Inferior parietal cortex (tissue), 1 donor: ENCODE measurements at regions not wholly inside any gene's neighbourhood (a gene's known extent, or its start where the extent isn't known, plus 50 kb on each side); places are given as distances from the start of the nearest gene placed in this dataset.
"Not testable (repeated sequence)": the region's sequence is repeated elsewhere in the genome, so short reads cannot be mapped to it uniquely, and the experiment has no call there.

Experiments used
- DNase-seq: peaks from one replicate; pipeline ENCODE4 v3.0.0-alpha.2; 2016; ENCODE audit errors: extremely low spot score

DNA sequence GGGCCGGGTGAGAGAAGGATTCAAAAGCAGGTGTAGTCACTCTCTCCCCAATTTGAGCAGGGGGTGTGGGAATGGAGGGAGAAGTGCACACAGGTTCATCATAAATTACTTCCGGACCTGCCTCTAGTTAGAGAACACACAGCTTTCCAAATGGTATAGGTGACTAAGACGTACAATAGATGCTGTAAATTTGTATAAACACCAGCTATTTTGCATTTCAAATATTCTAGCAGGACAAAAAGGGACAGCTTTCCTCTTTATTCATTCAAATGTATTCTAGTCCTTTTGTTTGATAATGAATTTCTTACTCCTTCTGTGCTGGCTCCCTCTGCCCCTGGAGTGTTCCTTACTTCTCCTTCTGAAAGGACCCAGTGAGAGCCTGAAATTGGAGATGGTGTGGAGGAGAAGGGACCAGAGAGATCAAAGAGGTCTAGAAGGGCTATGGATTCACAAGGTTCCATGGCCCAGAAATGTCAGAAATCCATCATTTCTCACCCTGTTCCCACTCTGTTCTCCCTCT lies 53.2 kb upstream of the SH3BP4 start:
- no peak for DNase-seq

- not testable (repeated sequence) for DNase-seq
Observed at GRCh38 chr2:234888442-234888841, 63.4 kb upstream of the SH3BP4 start.

DNA sequence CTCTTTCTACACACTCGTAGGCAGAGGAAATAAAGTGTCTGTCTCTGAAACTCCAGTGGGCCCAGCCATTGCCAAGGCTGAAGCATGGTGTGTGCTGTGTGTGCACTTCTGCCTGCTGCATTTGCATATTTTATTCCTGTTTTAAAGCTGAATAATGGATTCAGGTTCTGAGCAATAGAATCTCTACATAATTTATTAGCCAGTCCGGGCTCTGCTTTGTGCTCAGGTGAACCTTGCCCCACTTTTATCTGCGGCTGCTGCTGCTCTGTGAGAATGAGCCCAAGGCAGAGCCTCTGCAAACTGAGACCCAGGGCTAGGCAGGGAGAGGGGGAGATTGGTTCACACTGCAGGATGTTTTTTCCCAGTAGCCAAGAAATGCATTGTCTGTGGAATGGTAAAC lies 64.6 kb upstream of the SH3BP4 start:
- no peak for DNase-seq

GRCh38 chr2:234885886-234886285 lies 65.9 kb upstream of the SH3BP4 start:
- no peak for DNase-seq

DNA sequence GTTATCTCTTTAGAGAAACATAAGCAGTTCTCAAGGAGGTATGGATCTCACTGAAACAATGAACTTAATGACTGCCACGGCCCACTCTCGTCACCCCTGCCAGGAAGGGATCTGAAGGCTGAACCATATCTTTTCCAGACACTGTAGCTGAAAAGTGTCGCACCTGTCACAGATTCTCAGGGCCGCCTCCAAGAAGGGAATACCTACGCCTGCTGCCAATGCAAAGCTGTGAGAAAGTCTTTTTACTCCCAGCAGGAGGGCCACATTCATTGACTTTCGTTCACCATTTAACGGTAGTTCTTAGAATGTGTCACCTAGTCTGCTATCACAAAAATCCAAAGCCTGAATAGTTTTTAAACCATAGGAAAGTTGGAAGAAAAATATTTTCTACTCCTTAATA lies 66.7 kb upstream of the SH3BP4 start:
- DNase-seq: no peak

- DNase-seq: no peak
Observed at GRCh38 chr2:234884591-234884990, 67.2 kb upstream of the SH3BP4 start.

GRCh38 chr2:234881413-234882241 lies 70.2 kb upstream of the SH3BP4 start:
- peak; percentile 95 for DNase-seq

GRCh38 chr2:234880551-234881211 lies 71.1 kb upstream of the SH3BP4 start:
- no peak for DNase-seq

DNA sequence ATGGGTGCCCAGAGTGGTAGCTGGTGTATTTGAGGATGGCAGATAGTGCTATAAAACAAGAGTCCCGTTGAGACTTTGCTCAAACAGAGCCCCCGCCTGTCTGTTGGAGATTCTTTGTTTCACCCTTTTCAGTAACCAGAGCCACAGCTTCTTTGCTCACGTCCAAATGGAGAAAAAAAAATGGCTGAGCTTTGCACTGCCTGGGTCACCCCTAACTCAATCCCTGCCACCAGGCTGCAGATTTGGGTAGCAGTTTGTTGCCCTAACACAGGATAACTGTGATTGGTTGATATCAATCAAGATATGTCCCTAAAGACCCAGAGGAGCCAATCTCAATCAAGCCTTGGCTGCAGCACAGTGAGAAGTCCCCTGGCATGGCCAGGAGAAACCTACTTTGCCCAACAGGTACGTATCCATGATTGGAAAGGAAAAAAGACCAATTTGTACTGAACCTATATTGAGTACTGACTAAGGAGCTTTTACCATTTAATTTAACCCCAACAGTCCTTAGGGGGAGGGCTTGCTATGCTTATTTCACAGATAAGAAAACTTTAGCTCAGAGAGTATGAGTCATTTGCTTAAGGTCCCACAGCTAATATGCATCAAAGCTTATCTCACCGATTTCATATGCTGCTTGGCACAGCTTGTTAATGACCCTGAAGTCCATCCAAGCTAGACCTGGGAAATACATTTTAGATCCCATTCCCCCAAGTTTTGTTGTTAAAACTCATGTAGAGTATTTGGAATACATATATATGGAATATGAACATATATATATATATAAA lies 72.0 kb upstream of the SH3BP4 start:
- DNase-seq: no peak

GRCh38 chr2:234876621-234877020 lies 75.2 kb upstream of the SH3BP4 start:
- not testable (repeated sequence) for DNase-seq

DNA sequence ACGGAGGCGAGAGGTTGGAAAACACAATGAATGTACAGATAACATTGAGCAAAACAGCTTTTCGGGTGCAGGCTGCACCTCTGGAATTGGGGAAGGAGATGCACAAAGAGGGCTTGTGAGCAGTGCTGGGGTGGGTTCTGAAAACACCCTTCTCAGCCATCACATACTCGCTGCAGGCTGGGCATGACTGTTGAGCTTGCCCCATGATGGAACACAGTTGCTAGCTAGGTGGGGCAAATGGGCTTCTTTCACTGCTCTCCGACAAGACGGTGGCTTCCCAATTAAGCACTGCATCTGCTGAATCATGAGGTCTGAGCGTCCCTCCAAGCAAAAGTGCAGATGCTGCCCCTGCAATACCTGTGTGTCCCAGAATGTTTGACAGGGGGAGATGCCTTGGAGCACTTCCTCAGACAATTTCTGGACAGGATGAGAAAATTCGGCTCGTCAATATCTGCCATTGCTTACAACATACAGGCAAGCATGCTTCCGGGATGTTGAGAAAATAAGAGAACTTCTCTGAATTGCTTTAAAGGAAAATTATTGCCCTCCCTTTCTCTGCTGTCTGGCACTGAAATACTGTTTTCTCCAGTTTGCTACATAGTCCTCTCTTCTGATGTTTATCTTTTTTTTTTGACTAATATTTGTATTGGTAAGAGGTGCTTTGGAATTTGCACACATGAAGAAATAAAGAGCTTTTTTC lies 77.3 kb upstream of the SH3BP4 start:
- DNase-seq: no peak

DNA sequence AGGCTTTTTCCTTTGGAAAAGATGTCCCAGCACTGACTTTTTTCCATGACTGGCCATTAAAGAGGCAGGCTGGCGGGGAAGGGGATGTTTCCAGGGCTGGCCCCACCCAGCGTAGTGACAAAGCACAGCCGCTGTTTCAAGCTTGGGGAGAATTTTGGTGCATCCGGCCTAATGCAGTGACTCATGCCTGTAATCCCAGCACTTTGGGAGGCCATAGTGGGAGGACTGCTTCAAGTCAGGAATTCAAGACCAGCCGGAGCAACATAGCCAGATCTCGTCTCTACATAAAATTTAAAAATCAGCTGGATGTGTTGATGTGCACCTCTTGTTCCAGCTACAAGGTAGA lies 78.0 kb upstream of the SH3BP4 start:
- DNase-seq: no peak

GRCh38 chr2:234873103-234873827 lies 78.6 kb upstream of the SH3BP4 start:
- no peak for DNase-seq

DNA sequence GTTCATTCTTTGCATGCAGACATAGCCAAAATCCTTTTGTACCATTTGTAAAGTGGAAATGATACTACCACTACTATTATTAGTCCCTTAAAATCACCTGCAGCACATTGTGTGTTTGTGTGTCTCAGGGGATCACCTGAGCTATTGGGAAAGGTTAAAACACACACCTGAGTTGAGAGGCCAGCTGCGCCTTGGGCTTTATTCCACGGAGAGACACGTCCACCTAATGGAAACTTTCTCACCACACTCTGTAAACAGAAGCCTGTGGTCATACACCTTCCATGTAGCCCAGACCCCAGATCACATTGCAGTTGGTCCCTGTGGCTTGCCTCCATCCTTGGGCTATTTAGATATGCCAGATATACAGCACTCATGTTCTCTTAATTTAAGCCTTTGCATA lies 81.8 kb upstream of the SH3BP4 start:
- DNase-seq: no peak

DNA sequence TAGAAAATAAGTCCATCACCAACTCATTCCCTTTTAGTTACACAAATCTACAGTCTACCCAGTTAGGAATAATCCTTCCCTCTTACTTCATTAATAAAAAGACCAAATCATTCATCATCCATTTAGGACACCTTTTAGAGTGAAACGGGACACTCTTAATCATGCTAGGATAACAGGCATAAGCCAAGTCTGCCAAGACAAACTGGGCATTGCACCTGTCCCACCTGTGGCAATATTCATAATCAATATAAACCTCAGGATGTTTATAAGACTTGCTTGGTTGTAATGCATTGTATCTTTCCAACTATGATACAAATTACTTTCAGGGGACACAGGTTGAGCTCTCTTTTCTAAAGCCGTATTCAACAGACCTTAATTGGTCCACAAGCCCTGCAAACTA lies 82.7 kb upstream of the SH3BP4 start:
- no peak for DNase-seq

GRCh38 chr2:234867882-234868285 lies 83.9 kb upstream of the SH3BP4 start:
- DNase-seq: no peak

DNA sequence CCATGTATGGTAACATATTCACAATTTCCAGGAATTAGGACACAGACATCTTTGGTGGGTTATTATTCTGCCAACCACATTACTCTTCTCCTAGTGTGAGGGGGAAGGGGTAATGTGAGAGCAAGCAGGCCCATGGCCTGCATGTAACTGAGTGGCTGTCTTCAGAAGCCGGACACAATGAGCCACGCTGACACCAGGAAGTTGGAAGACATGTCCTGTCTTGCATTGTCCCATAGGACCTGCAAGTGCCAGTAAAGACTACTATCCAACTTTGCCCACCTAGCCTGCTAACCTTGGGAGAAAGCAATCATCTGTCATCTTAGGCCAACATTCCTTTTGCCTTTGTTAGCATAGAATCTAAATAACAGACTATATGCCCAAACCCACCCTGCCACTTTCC lies 86.2 kb upstream of the SH3BP4 start:
- no peak for DNase-seq

DNA sequence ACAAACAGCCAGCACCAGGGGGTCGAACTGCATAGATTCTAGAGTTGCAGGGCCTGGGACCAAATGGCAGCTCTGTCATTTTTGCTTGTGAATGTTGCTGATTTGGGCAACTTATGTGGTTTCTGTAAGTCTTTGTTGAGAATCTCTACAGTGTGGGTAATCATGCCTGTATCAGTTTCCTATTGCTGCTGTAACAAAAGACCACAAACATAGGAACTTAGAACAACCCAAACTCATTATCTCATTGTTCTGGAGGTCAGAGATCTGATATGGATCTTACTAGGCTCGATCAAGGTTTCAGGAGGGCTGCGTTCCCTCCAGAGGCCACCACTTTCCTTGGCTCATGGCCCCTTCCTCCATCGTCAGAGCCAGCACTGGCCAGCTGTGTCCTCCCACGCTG lies 86.8 kb upstream of the SH3BP4 start:
- DNase-seq: no peak

GRCh38 chr2:234864506-234864905 lies 87.3 kb upstream of the SH3BP4 start:
- DNase-seq: no peak

DNA sequence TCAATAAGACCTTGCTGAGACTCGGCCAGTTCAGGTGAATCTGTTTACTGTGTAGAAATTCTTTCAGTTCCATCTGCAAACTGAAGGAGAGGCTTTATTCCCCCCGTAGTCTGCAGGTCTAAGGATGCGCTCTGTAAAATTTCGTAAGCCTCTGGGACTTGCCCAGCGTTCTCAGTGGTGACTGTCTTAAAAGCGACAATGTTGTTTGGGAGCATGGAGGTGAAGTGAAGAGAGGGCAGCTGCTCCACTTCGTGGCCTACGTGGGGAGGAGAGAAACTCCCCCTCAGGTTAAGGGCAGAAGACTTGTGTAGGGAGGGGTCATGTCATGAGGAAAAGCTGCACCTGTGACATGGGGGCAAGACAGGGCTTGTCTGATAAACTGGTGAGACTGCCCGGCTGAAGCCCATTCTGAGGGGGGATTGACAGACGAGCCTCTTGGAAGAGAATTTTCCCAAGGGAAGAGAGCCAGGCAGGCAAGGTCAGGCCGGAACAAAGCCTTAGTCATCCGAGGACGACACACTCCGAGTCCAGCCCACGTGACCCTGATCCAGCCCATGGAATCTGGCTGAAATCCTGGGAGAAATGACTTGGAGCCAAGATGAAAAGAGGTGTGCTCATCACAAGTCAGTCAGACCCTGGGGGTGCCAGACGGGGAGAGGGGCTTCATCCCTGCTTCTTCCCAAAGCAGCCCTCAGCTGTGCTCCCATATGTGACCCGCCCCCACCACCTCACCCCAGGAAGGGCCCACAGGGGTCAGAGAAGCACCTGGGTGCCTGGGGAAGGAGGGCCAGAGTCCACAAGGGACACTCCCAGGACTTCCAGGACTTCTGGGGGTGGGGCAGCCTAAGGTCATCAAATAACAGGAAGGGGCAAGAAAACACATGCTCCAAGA lies 88.5 kb upstream of the SH3BP4 start:
- peak; percentile 16 for DNase-seq
